ENCODE measurements at regions not wholly inside any gene's neighbourhood (a gene's known extent, or its start where the extent isn't known, plus 50 kb on each side); places are given as distances from the start of the nearest gene placed in this dataset.

- TF ChIP-seq CTCF (conservative IDR thresholded peaks at IDR 0.05 in 1 of 2, IDR thresholded peaks at IDR 0.05 in 1 of 2; ENCODE audit: low read depth in 1 of 2, low read length in 2 of 2) (no peak), EZH2 (IDR thresholded peaks at IDR 0.05; ENCODE audit: low read length, missing control alignments) (no peak)
Measured at GRCh38 chr3:44099566-44100297, 142.0 kb upstream of the TOPAZ1 start.

All from fibroblast of lung (primary cell).